Heart left ventricle (tissue), 13 donors: ENCODE measurements at regions not wholly inside any gene's neighbourhood (a gene's known extent, or its start where the extent isn't known, plus 50 kb on each side); places are given as distances from the start of the nearest gene placed in this dataset.

Source experiments
- POLR2A ChIP-seq, 2 donors: fragments of 450-650 bp; IDR thresholded peaks; one replicate each; pipeline ENCODE4 v1.6.1; 2017; ENCODE audit warnings: antibody characterized with exemption in 2 of 2, mild to moderate bottlenecking in 2 of 2, moderate library complexity in 2 of 2
- TF ChIP-seq, protein P1 (sequence below), 12 donors: fragments of 200-600 bp; sonication (generic) in 4 of 12; IDR thresholded peaks; one replicate each; pipeline versions ENCODE4 v1.5.0 to v1.8.0; 2018 to 2022; ENCODE audit warnings: antibody characterized with exemption in 12 of 12, mild to moderate bottlenecking in 5 of 12
- donor health status: ischemic (EF 13 %, LVEDD 7.1; RV severe dilation, severe dysfunction).
- donor health status: DM: no; HTN: yes; CAD: no.
- donor health status: DM: no; HTN: no; CAD: no.
- donor health status: ischemic (EF 25% LVEDD 6.9; RV normal size, moderate dysfunction).
- donor health status: ischemic (EF 25% LVEDD 5.7; RV mildly dilated, moderate dysfunction).
- donor health status: ischemic (EF 35%, LVEDD 5.7; RV mildly dilated, moderate dysfunction).
- donor health status: nonischemic (EF 11% LVEDD 7.7; RV severe dilation, severe dysfunction).
- donor health status: DM: yes; HTN: yes; CAD: no.
- donor health status: PGD.
- donor health status: ischemic (EF 29% LVEDD 5.4; RV normal size, mild dysfunction).
- donor health status: nonischemic (EF 23%, LVEDD 6.1; RV moderate dilation, normal function).

GRCh38 chr4:138864961-138865720, 150.4 kb upstream of the NOCT start:
- TF ChIP-seq, protein P1, sequence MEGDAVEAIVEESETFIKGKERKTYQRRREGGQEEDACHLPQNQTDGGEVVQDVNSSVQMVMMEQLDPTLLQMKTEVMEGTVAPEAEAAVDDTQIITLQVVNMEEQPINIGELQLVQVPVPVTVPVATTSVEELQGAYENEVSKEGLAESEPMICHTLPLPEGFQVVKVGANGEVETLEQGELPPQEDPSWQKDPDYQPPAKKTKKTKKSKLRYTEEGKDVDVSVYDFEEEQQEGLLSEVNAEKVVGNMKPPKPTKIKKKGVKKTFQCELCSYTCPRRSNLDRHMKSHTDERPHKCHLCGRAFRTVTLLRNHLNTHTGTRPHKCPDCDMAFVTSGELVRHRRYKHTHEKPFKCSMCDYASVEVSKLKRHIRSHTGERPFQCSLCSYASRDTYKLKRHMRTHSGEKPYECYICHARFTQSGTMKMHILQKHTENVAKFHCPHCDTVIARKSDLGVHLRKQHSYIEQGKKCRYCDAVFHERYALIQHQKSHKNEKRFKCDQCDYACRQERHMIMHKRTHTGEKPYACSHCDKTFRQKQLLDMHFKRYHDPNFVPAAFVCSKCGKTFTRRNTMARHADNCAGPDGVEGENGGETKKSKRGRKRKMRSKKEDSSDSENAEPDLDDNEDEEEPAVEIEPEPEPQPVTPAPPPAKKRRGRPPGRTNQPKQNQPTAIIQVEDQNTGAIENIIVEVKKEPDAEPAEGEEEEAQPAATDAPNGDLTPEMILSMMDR (IDR thresholded peaks at IDR 0.05) = no peak
- no peak for TF ChIP-seq POLR2A (IDR thresholded peaks at IDR 0.05)
